Neural cell (in vitro differentiated cells): ENCODE measurements at regions not wholly inside any gene's neighbourhood (a gene's known extent, or its start where the extent isn't known, plus 50 kb on each side); places are given as distances from the start of the nearest gene placed in this dataset.
A peak's percentile ranks its signal among the peaks of the same experiment; 100 is the strongest.

Source experiments
- H2AFZ ChIP-seq: fragments of 200-600, 300-800 bp; sonication (generic), shearing (Covaris generic); 2 replicates; pipeline ENCODE4 v1.6.0; 2014; ENCODE audit warnings: low read depth, mild to moderate bottlenecking, antibody characterized with exemption, low read length, moderate library complexity
- H3F3A ChIP-seq: fragments of 200-600 bp; shearing (Covaris generic); 2 replicates; pipeline ENCODE4 v1.6.1; 2016; ENCODE audit warnings: mild to moderate bottlenecking, moderate library complexity, mixed read lengths, antibody characterized with exemption, low read length; ENCODE audit not compliant: insufficient read depth, poor library complexity, severe bottlenecking
- H3K27ac ChIP-seq: fragments of 200-600, 300-800 bp; sonication (generic), shearing (Covaris generic); 2 replicates; pipeline ENCODE4 v1.5.1; 2014; ENCODE audit warnings: mild to moderate bottlenecking, low read length, moderate library complexity
- H3K27me3 ChIP-seq: fragments of 300-800, 200-600 bp; sonication (generic), shearing (Covaris generic); 2 replicates; pipeline ENCODE4 v1.6.0; 2014; ENCODE audit warnings: mild to moderate bottlenecking, low read depth, low read length, moderate library complexity; ENCODE audit not compliant: insufficient read depth
- H3K36me3 ChIP-seq: fragments of 300-800, 200-600 bp; sonication (generic), shearing (Covaris generic); 2 replicates; pipeline ENCODE4 v1.5.1; 2014; ENCODE audit warnings: mild to moderate bottlenecking, antibody characterized with exemption, low read length, moderate library complexity; ENCODE audit not compliant: insufficient read depth
- H3K4me2 ChIP-seq: fragments of 300-800, 200-600 bp; sonication (generic), shearing (Covaris generic); 2 replicates; pipeline ENCODE4 v1.6.0; 2014; ENCODE audit warnings: mild to moderate bottlenecking, low read length
- H3K4me3 ChIP-seq: fragments of 300-800, 200-600 bp; sonication (generic), shearing (Covaris generic); 2 replicates; pipeline ENCODE4 v1.5.1; 2014; ENCODE audit warnings: mild to moderate bottlenecking, low read length, moderate library complexity
- H3K79me2 ChIP-seq: fragments of 200-600 bp; shearing (Covaris generic); replicated peaks from 2 replicates; pipeline ENCODE4 v1.6.0; 2014; ENCODE audit warnings: mild to moderate bottlenecking, low read length, moderate library complexity; ENCODE audit not compliant: insufficient read depth
- H3K9ac ChIP-seq: fragments of 300-800, 200-600 bp; sonication (generic), shearing (Covaris generic); 2 replicates; pipeline ENCODE4 v1.6.1; 2016; ENCODE audit warnings: mild to moderate bottlenecking, low read length, mixed read lengths
- H3K9me2 ChIP-seq: fragments of 200-600 bp; shearing (Covaris generic); 2 replicates; pipeline ENCODE4 v1.6.1; 2016; ENCODE audit warnings: mild to moderate bottlenecking, low read length, mixed read lengths; ENCODE audit not compliant: insufficient read depth
- H3K9me3 ChIP-seq: fragments of 200-600, 300-800 bp; sonication (generic), shearing (Covaris generic); 2 replicates; pipeline ENCODE4 v1.6.1; 2016; ENCODE audit warnings: mild to moderate bottlenecking, mixed run types, low read length, moderate library complexity, mixed read lengths
- H4K20me1 ChIP-seq: fragments of 200-600 bp; shearing (Covaris generic); 2 replicates; pipeline ENCODE4 v1.6.1; 2016; ENCODE audit warnings: mild to moderate bottlenecking, mixed run types; ENCODE audit not compliant: insufficient read depth
- EP300 ChIP-seq: fragments of 450-650 bp; conservative IDR thresholded peaks from 2 replicates; pipeline ENCODE4 v1.6.1; 2014; ENCODE audit warnings: antibody characterized with exemption, mild to moderate bottlenecking, moderate library complexity; ENCODE audit not compliant: poor library complexity, severe bottlenecking
- EZH2 ChIP-seq: fragments of 200-600, 300-800 bp; shearing (Covaris generic), sonication (generic); IDR thresholded peaks from 2 replicates; pipeline ENCODE4 v1.6.1; 2014; ENCODE audit warnings: antibody characterized with exemption, low read length, borderline replicate concordance, mild to moderate bottlenecking; ENCODE audit not compliant: insufficient read depth, poor library complexity, severe bottlenecking
- MXI1 ChIP-seq: fragments of 450-650 bp; conservative IDR thresholded peaks from 2 replicates; pipeline ENCODE4 v1.6.1; 2014; ENCODE audit warnings: antibody characterized with exemption, mild to moderate bottlenecking; ENCODE audit not compliant: poor library complexity, severe bottlenecking
- POLR2AphosphoS5 ChIP-seq: IDR thresholded peaks from 2 replicates; pipeline ENCODE4 v1.6.1; 2012
- RAD21 ChIP-seq: fragments of 450-650 bp; conservative IDR thresholded peaks from 2 replicates; pipeline ENCODE4 v1.6.1; 2014; ENCODE audit warnings: antibody characterized with exemption, mild to moderate bottlenecking, moderate library complexity
- SMC3 ChIP-seq: fragments of 450-650 bp; conservative IDR thresholded peaks from 2 replicates; pipeline ENCODE4 v1.6.1; 2014; ENCODE audit warnings: antibody characterized with exemption, mild to moderate bottlenecking, moderate library complexity; ENCODE audit not compliant: poor library complexity
- TAF1 ChIP-seq: IDR thresholded peaks from 2 replicates; pipeline ENCODE4 v1.6.1; 2012; ENCODE audit warnings: low read depth
- TF ChIP-seq, protein P1 (sequence below): fragments of 450-650 bp; IDR thresholded peaks from 2 replicates; pipeline ENCODE4 v1.5.1; 2014; ENCODE audit warnings: antibody characterized with exemption, mild to moderate bottlenecking, moderate library complexity; ENCODE audit not compliant: poor library complexity, severe bottlenecking
- TF ChIP-seq, protein P2 (sequence below): IDR thresholded peaks from 2 replicates; pipeline ENCODE4 v1.6.1; 2012; ENCODE audit warnings: borderline replicate concordance

DNA sequence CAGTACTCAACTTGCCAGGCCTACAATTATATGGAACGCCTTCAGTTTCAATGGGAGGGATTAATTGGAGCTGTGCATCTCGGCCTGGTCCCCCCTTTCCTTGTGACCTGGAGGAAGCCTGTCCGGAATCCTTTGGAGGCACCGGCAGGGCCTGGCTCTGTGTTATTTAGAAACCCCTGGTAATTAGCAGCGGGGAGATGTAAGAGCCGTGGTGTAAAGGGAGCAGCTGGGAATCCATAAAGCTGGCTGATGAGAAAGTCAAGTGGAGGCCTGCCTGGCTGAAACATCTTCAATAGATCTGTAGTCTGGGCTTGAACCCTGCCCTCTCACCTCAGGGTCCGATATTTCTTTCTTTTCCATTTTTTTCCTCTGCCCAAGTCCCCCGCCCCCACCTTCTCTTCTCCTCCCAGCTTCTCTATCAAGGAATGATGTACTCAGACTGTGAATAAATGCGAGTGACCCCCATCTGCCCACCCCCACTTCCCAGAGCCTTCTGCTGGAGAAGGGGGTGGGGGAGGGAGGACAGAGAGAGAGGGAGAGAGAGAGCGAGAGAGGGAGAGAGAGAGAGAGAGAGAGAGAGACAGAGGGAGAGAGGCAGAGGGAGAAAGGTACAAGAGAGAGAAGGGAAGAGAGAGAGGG lies 495.5 kb upstream of the ZFHX3 start:
- Histone ChIP-seq H3K9ac (peak overlapping the region; percentile 9), H3K79me2 (peaks cover 6% of the 10 kb centered on the region), H3K36me3 (no peaks in the 10 kb centered on the region), H2AFZ (no peak overlapping the region), H3K27ac (no peak overlapping the region), H4K20me1 (no peaks in the 10 kb centered on the region), H3K9me3 (no peaks in the 10 kb centered on the region), H3F3A (no peaks in the 10 kb centered on the region), H3K9me2 (no peaks in the 10 kb centered on the region), H3K27me3 (no peaks in the 10 kb centered on the region), H3K4me3 (no peak overlapping the region), H3K4me2 (no peak overlapping the region)
- TF ChIP-seq, protein P1, sequence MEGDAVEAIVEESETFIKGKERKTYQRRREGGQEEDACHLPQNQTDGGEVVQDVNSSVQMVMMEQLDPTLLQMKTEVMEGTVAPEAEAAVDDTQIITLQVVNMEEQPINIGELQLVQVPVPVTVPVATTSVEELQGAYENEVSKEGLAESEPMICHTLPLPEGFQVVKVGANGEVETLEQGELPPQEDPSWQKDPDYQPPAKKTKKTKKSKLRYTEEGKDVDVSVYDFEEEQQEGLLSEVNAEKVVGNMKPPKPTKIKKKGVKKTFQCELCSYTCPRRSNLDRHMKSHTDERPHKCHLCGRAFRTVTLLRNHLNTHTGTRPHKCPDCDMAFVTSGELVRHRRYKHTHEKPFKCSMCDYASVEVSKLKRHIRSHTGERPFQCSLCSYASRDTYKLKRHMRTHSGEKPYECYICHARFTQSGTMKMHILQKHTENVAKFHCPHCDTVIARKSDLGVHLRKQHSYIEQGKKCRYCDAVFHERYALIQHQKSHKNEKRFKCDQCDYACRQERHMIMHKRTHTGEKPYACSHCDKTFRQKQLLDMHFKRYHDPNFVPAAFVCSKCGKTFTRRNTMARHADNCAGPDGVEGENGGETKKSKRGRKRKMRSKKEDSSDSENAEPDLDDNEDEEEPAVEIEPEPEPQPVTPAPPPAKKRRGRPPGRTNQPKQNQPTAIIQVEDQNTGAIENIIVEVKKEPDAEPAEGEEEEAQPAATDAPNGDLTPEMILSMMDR: no peak
- no peak for TF ChIP-seq TAF1
- no peak for TF ChIP-seq EP300
- TF ChIP-seq SMC3: no peak
- TF ChIP-seq, protein P2, sequence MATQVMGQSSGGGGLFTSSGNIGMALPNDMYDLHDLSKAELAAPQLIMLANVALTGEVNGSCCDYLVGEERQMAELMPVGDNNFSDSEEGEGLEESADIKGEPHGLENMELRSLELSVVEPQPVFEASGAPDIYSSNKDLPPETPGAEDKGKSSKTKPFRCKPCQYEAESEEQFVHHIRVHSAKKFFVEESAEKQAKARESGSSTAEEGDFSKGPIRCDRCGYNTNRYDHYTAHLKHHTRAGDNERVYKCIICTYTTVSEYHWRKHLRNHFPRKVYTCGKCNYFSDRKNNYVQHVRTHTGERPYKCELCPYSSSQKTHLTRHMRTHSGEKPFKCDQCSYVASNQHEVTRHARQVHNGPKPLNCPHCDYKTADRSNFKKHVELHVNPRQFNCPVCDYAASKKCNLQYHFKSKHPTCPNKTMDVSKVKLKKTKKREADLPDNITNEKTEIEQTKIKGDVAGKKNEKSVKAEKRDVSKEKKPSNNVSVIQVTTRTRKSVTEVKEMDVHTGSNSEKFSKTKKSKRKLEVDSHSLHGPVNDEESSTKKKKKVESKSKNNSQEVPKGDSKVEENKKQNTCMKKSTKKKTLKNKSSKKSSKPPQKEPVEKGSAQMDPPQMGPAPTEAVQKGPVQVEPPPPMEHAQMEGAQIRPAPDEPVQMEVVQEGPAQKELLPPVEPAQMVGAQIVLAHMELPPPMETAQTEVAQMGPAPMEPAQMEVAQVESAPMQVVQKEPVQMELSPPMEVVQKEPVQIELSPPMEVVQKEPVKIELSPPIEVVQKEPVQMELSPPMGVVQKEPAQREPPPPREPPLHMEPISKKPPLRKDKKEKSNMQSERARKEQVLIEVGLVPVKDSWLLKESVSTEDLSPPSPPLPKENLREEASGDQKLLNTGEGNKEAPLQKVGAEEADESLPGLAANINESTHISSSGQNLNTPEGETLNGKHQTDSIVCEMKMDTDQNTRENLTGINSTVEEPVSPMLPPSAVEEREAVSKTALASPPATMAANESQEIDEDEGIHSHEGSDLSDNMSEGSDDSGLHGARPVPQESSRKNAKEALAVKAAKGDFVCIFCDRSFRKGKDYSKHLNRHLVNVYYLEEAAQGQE: no peak
- TF ChIP-seq MXI1: no peak
- TF ChIP-seq RAD21: no peak
- TF ChIP-seq POLR2AphosphoS5: no peak
- no peak for TF ChIP-seq EZH2

DNA sequence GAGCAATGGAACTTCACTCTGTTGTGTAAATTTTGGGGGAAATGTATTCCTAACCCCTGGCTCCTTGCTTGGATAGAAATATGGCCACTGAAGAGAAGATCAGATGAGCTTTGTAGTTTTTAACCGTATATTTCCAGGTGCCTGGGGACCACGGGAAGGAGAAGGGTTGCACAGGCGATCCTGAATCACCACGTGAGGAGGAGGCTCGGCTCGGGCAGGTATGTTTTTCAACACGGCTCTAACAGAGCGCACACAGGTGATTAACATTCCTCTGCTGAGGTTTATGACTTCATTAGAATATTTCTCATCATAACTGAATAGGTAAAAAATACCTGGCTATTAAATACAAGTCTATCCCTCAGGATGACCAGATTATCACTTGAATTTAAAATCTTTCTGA lies 495.0 kb upstream of the ZFHX3 start:
- Histone ChIP-seq H3K9ac (no peak overlapping the region), H4K20me1 (no peaks in the 10 kb centered on the region), H3K79me2 (peaks cover 6% of the 10 kb centered on the region), H3K36me3 (no peaks in the 10 kb centered on the region), H3K27ac (no peak overlapping the region), H3K27me3 (no peaks in the 10 kb centered on the region), H3K9me2 (no peaks in the 10 kb centered on the region), H3K9me3 (no peaks in the 10 kb centered on the region), H2AFZ (no peak overlapping the region), H3F3A (no peaks in the 10 kb centered on the region), H3K4me3 (no peak overlapping the region), H3K4me2 (no peak overlapping the region)
- TF ChIP-seq EZH2 (no peak), RAD21 (no peak), SMC3 (no peak), TAF1 (no peak), POLR2AphosphoS5 (no peak), MXI1 (no peak), EP300 (no peak)
- TF ChIP-seq, protein P2: no peak
- TF ChIP-seq, protein P1: no peak
